ENCODE measurements at regions not wholly inside any gene's neighbourhood (a gene's known extent, or its start where the extent isn't known, plus 50 kb on each side); places are given as distances from the start of the nearest gene placed in this dataset.

- Histone ChIP-seq H3K79me2 (ENCODE audit: control insufficient read depth, insufficient read depth, low read length) (no peaks in the 10 kb centered on the region), H3K27me3 (ENCODE audit: control insufficient read depth, insufficient read depth, low read length) (peaks cover 7% of the 10 kb centered on the region), H3K9me3 (ENCODE audit: control insufficient read depth, insufficient read depth, low read depth, low read length) (no peaks in the 10 kb centered on the region), H4K20me1 (ENCODE audit: control insufficient read depth, extremely low read depth, insufficient read depth, low read length) (no peaks in the 10 kb centered on the region), H3K4me3 (replicated peaks in 1 of 4; ENCODE audit: control extremely low read depth in 1 of 4, insufficient read depth in 1 of 4, low read depth in 3 of 4, low read length in 4 of 4) (no peak overlapping the region), H3K27ac (ENCODE audit: insufficient read depth, low read length) (no peak overlapping the region), H3K4me2 (ENCODE audit: extremely low read depth, insufficient read depth, low read length) (no peak overlapping the region), H3K36me3 (ENCODE audit: control insufficient read depth, insufficient read depth, low read length) (no peaks in the 10 kb centered on the region), H3K4me1 (ENCODE audit: control insufficient read depth, extremely low read depth, insufficient read depth, low read length) (no peaks in the 10 kb centered on the region), H2AFZ (ENCODE audit: low read length) (no peak overlapping the region), H3K9ac (ENCODE audit: insufficient read depth, low read length) (no peak overlapping the region)
- TF ChIP-seq CTCF (conservative IDR thresholded peaks at IDR 0.05 in 1 of 2, IDR thresholded peaks at IDR 0.05 in 1 of 2; ENCODE audit: low read depth in 1 of 2, low read length in 2 of 2) (no peak), EZH2 (IDR thresholded peaks at IDR 0.05; ENCODE audit: low read length, missing control alignments) (no peak)
- no peak for DNase-seq (ENCODE audit: low read depth in 2 of 2)
Observed at GRCh38 chr1:113247782-113248181, 142.5 kb upstream of the MAGI3 start.

- Histone ChIP-seq H3K36me3 (ENCODE audit: control insufficient read depth, insufficient read depth, low read length) (no peaks in the 10 kb centered on the region), H3K27ac (ENCODE audit: insufficient read depth, low read length) (no peak overlapping the region), H3K9ac (ENCODE audit: insufficient read depth, low read length) (no peak overlapping the region), H4K20me1 (ENCODE audit: control insufficient read depth, extremely low read depth, insufficient read depth, low read length) (no peaks in the 10 kb centered on the region), H3K79me2 (ENCODE audit: control insufficient read depth, insufficient read depth, low read length) (no peaks in the 10 kb centered on the region), H3K4me3 (replicated peaks in 1 of 4; ENCODE audit: control extremely low read depth in 1 of 4, insufficient read depth in 1 of 4, low read depth in 3 of 4, low read length in 4 of 4) (no peak overlapping the region), H3K4me2 (ENCODE audit: extremely low read depth, insufficient read depth, low read length) (no peak overlapping the region), H3K27me3 (ENCODE audit: control insufficient read depth, insufficient read depth, low read length) (peaks cover 7% of the 10 kb centered on the region), H3K9me3 (ENCODE audit: control insufficient read depth, insufficient read depth, low read depth, low read length) (no peaks in the 10 kb centered on the region), H3K4me1 (ENCODE audit: control insufficient read depth, extremely low read depth, insufficient read depth, low read length) (no peaks in the 10 kb centered on the region), H2AFZ (ENCODE audit: low read length) (no peak overlapping the region)
- TF ChIP-seq CTCF (conservative IDR thresholded peaks at IDR 0.05 in 1 of 2, IDR thresholded peaks at IDR 0.05 in 1 of 2; ENCODE audit: low read depth in 1 of 2, low read length in 2 of 2) (no peak), EZH2 (IDR thresholded peaks at IDR 0.05; ENCODE audit: low read length, missing control alignments) (no peak)
- no peak for DNase-seq (ENCODE audit: low read depth in 2 of 2)
Observed at GRCh38 chr1:113248494-113248893, 141.8 kb upstream of the MAGI3 start.

GRCh38 chr1:113250161-113250560 is 140.2 kb upstream of the MAGI3 start:
- H3K27me3 ChIP-seq (ENCODE audit: control insufficient read depth, insufficient read depth, low read length) = peaks cover 7% of the 10 kb centered on the region
- H3K4me3 ChIP-seq (replicated peaks in 1 of 4; ENCODE audit: control extremely low read depth in 1 of 4, insufficient read depth in 1 of 4, low read depth in 3 of 4, low read length in 4 of 4) = no peak overlapping the region
- H3K79me2 ChIP-seq (ENCODE audit: control insufficient read depth, insufficient read depth, low read length) = no peaks in the 10 kb centered on the region
- no peak overlapping the region for H3K9ac ChIP-seq (ENCODE audit: insufficient read depth, low read length)
- H3K4me1 ChIP-seq (ENCODE audit: control insufficient read depth, extremely low read depth, insufficient read depth, low read length) = no peaks in the 10 kb centered on the region
- no peak for DNase-seq (ENCODE audit: low read depth in 2 of 2)
- H3K27ac ChIP-seq (ENCODE audit: insufficient read depth, low read length) = no peak overlapping the region
- H4K20me1 ChIP-seq (ENCODE audit: control insufficient read depth, extremely low read depth, insufficient read depth, low read length) = no peaks in the 10 kb centered on the region
- H2AFZ ChIP-seq (ENCODE audit: low read length) = no peak overlapping the region
- no peak for TF ChIP-seq CTCF (conservative IDR thresholded peaks at IDR 0.05 in 1 of 2, IDR thresholded peaks at IDR 0.05 in 1 of 2; ENCODE audit: low read depth in 1 of 2, low read length in 2 of 2)
- no peak for TF ChIP-seq EZH2 (IDR thresholded peaks at IDR 0.05; ENCODE audit: low read length, missing control alignments)
- no peaks in the 10 kb centered on the region for H3K9me3 ChIP-seq (ENCODE audit: control insufficient read depth, insufficient read depth, low read depth, low read length)
- no peaks in the 10 kb centered on the region for H3K36me3 ChIP-seq (ENCODE audit: control insufficient read depth, insufficient read depth, low read length)
- no peak overlapping the region for H3K4me2 ChIP-seq (ENCODE audit: extremely low read depth, insufficient read depth, low read length)
